Epithelial cell of proximal tubule (primary cell): ENCODE measurements at regions not wholly inside any gene's neighbourhood (a gene's known extent, or its start where the extent isn't known, plus 50 kb on each side); places are given as distances from the start of the nearest gene placed in this dataset.

Experiments
- DNase-seq: peaks from one replicate; pipeline ENCODE4 v3.0.0-alpha.2; 2011; ENCODE audit warnings: low read depth
- H3K4me3 ChIP-seq: 2 replicates; pipeline ENCODE4 v1.5.1; 2011; ENCODE audit warnings: low read depth, mild to moderate bottlenecking, low read length
- TF ChIP-seq, protein P1 (sequence below): conservative IDR thresholded peaks from 2 replicates; pipeline ENCODE4 v1.5.1; 2012; ENCODE audit warnings: low read depth, mild to moderate bottlenecking, low read length

- TF ChIP-seq, protein P1, sequence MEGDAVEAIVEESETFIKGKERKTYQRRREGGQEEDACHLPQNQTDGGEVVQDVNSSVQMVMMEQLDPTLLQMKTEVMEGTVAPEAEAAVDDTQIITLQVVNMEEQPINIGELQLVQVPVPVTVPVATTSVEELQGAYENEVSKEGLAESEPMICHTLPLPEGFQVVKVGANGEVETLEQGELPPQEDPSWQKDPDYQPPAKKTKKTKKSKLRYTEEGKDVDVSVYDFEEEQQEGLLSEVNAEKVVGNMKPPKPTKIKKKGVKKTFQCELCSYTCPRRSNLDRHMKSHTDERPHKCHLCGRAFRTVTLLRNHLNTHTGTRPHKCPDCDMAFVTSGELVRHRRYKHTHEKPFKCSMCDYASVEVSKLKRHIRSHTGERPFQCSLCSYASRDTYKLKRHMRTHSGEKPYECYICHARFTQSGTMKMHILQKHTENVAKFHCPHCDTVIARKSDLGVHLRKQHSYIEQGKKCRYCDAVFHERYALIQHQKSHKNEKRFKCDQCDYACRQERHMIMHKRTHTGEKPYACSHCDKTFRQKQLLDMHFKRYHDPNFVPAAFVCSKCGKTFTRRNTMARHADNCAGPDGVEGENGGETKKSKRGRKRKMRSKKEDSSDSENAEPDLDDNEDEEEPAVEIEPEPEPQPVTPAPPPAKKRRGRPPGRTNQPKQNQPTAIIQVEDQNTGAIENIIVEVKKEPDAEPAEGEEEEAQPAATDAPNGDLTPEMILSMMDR = no peak
- DNase-seq = no peak
- H3K4me3 ChIP-seq = no peak overlapping the region
These were observed 417.4 kb upstream of the SEMA6D start for GRCh38 chr15:47299846-47300434.

DNA sequence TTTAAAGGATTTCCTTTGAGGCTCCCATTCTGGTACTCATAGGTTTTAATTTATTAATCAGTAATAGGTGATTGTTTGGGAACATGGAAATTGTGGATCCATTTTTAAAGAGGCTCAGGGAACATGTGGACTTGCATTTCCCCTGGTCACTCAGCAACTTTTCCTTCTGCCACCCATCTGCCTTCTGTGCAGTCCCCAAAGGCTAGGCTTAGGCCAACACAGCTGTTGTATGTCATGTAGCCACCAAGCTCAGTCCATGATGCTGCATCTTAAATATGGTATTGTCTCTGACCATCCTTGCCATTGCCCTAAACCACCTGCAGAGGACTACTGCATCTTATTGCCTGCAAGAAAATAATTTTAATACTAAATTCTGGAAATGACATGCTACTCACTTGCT lies 416.7 kb upstream of the SEMA6D start:
- TF ChIP-seq, protein P1 = no peak
- H3K4me3 ChIP-seq = no peak overlapping the region
- no peak for DNase-seq

DNA sequence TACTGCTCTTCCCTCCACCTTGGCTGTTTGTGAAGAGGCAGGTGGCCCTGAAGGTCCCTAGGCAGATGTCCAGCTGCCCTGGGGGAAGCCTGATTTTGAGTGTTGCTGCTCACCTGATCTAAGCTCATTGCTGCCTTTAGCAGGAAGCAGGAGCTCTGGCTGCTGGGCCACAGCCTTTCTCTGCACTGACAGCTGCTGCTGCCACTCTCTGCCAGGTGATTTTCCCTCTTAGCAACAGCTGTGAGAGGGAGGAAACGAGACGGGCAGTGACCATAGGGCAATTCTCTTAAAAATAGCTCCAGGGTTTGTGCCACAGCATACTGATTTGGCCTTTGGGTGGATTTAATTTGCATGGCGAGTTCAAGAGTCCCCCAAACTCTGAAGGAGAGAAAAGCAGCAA lies 415.8 kb upstream of the SEMA6D start:
- DNase-seq = no peak
- TF ChIP-seq, protein P1 = no peak
- H3K4me3 ChIP-seq = no peak overlapping the region

DNA sequence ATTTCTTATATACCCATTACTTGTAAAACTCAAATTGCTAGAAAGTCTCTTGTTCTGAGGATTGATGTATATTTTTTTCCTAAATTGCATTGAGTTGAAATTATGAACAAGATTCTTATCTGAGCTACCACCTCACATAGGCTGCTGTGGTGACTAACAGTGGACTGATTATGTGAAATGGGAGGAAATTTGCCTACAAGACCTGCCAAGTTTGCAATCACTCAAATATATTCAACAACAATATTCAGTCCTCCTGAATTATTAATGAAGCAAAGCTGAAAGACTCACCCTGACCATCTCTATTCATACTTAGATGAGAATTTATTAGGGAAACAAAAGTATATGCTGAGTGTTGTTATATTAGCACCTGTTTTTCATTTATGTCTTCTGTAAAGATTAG lies 412.6 kb upstream of the SEMA6D start:
- no peak for DNase-seq
- TF ChIP-seq, protein P1 = no peak
- no peak overlapping the region for H3K4me3 ChIP-seq

GRCh38 chr15:47312161-47312560 lies 405.1 kb upstream of the SEMA6D start:
- no peak for DNase-seq
- H3K4me3 ChIP-seq = no peak overlapping the region
- TF ChIP-seq, protein P1 = no peak

- no peak overlapping the region for H3K4me3 ChIP-seq
- no peak for DNase-seq
- TF ChIP-seq, protein P1 = no peak
These were observed 390.6 kb upstream of the SEMA6D start for GRCh38 chr15:47326410-47327333.
